WTC11 (cell line): ENCODE measurements at regions not wholly inside any gene's neighbourhood (a gene's known extent, or its start where the extent isn't known, plus 50 kb on each side); places are given as distances from the start of the nearest gene placed in this dataset.

ENCODE experiments used
- ATAC-seq: fragments of 200-7000 bp; cut with Tn5 transposase; 2 replicates; pipeline ENCODE4 v1.10.0; 2021; ENCODE audit warnings: mild to moderate bottlenecking, moderate library complexity
- CTCF ChIA-PET: fragments of 300-600 bp; sonication (Branson Sonifier 250); formaldehyde crosslinking; loops from one replicate; lab custom pipeline; 2021; ENCODE audit warnings: antibody characterized with exemption; lab: Charles Lee
- POLR2A ChIA-PET: fragments of 350-600 bp; sonication (Branson Sonifier 250); formaldehyde crosslinking; loops from one replicate; lab custom pipeline; 2021; ENCODE audit warnings: antibody characterized with exemption; lab: Charles Lee
- DNase-seq: peaks from one replicate; pipeline ENCODE4 v3.0.0; 2021; ENCODE audit warnings: low spot score
- H3K27ac Mint-ChIP-seq: 2 replicates; pipeline ENCODE4 v1.8.0; 2021; ENCODE audit warnings: mixed read lengths
- H3K27me3 Mint-ChIP-seq: 2 replicates; pipeline ENCODE4 v1.8.0; 2021; ENCODE audit warnings: low read depth, mild to moderate bottlenecking, moderate library complexity, mixed read lengths
- H3K36me3 Mint-ChIP-seq: 2 replicates; pipeline ENCODE4 v1.8.0; 2021; ENCODE audit warnings: mixed read lengths
- H3K4me1 Mint-ChIP-seq: 2 replicates; pipeline ENCODE4 v1.8.0; 2022; ENCODE audit warnings: mixed read lengths
- H3K4me3 Mint-ChIP-seq: 2 replicates; pipeline ENCODE4 v1.8.0; 2021; ENCODE audit warnings: mild to moderate bottlenecking, moderate library complexity, mixed read lengths
- H3K9me3 Mint-ChIP-seq: 2 replicates; pipeline ENCODE4 v1.8.0; 2021; ENCODE audit warnings: mixed read lengths
- ATF1 ChIP-seq: sonication (generic); formaldehyde crosslinking; IDR thresholded peaks from 2 replicates; pipeline ENCODE4 v1.8.1; 2023; ENCODE audit warnings: mild to moderate bottlenecking, moderate library complexity, missing genetic modification reagents
- ATF6 ChIP-seq: sonication (generic); formaldehyde crosslinking; IDR thresholded peaks from 2 replicates; pipeline ENCODE4 v1.8.1; 2023; ENCODE audit warnings: mild to moderate bottlenecking, missing genetic modification reagents
- CREB1 ChIP-seq: sonication (generic); formaldehyde crosslinking; IDR thresholded peaks from 2 replicates; pipeline ENCODE4 v1.8.0; 2023; ENCODE audit warnings: mild to moderate bottlenecking, missing genetic modification reagents
- ELF4 ChIP-seq: sonication (generic); formaldehyde crosslinking; IDR thresholded peaks from 2 replicates; pipeline ENCODE4 v1.8.1; 2022; ENCODE audit warnings: low read depth, mild to moderate bottlenecking, moderate library complexity, missing genetic modification reagents
- ETV6 ChIP-seq: sonication (generic); formaldehyde crosslinking; IDR thresholded peaks from 2 replicates; pipeline ENCODE4 v1.8.1; 2022; ENCODE audit warnings: mild to moderate bottlenecking, missing genetic modification reagents
- FOXK1 ChIP-seq: sonication (generic); formaldehyde crosslinking; IDR thresholded peaks from 2 replicates; pipeline ENCODE4 v1.8.0; 2022; ENCODE audit warnings: mild to moderate bottlenecking, moderate library complexity, missing genetic modification reagents
- GABPB1 ChIP-seq: sonication (generic); formaldehyde crosslinking; IDR thresholded peaks from 2 replicates; pipeline ENCODE4 v1.8.1; 2023; ENCODE audit warnings: mild to moderate bottlenecking, missing genetic modification reagents
- GRHL2 ChIP-seq: fragments of 250-450 bp; sonication (Bioruptor Pico); IDR thresholded peaks from 2 replicates; pipeline ENCODE4 v1.8.0; 2022; ENCODE audit warnings: mild to moderate bottlenecking, moderate library complexity; ENCODE audit not compliant: insufficient replicate concordance, severe bottlenecking
- IRF2 ChIP-seq: sonication (generic); formaldehyde crosslinking; IDR thresholded peaks from 2 replicates; pipeline ENCODE4 v1.8.0; 2022; ENCODE audit warnings: low read depth, missing genetic modification reagents, borderline replicate concordance
- NFE2L1 ChIP-seq: sonication (generic); formaldehyde crosslinking; IDR thresholded peaks from 2 replicates; pipeline ENCODE4 v1.8.1; 2023; ENCODE audit warnings: missing genetic modification reagents
- NR3C1 ChIP-seq: sonication (generic); formaldehyde crosslinking; conservative IDR thresholded peaks from 2 replicates; pipeline ENCODE4 v1.8.1; 2023; ENCODE audit warnings: low read depth, mild to moderate bottlenecking, missing genetic modification reagents
- RELA ChIP-seq: sonication (generic); formaldehyde crosslinking; IDR thresholded peaks from 2 replicates; pipeline ENCODE4 v1.8.1; 2022; ENCODE audit warnings: missing genetic modification reagents, mild to moderate bottlenecking, borderline replicate concordance
- TEAD1 ChIP-seq: sonication (generic); formaldehyde crosslinking; IDR thresholded peaks from 2 replicates; pipeline ENCODE4 v1.8.0; 2022; ENCODE audit warnings: mild to moderate bottlenecking, missing genetic modification reagents
- ZNF317 ChIP-seq: sonication (generic); formaldehyde crosslinking; IDR thresholded peaks from 2 replicates; pipeline ENCODE4 v1.8.1; 2023; ENCODE audit warnings: low read depth, mild to moderate bottlenecking, moderate library complexity, missing genetic modification reagents, borderline replicate concordance
- ZNF423 ChIP-seq: fragments of 250-450 bp; sonication (Bioruptor Pico); IDR thresholded peaks from 2 replicates; pipeline ENCODE4 v2.1.2; 2022; ENCODE audit warnings: mild to moderate bottlenecking, moderate library complexity
- TF ChIP-seq, protein P1 (sequence below): sonication (generic); formaldehyde crosslinking; IDR thresholded peaks from 2 replicates; pipeline ENCODE4 v1.8.1; 2023; ENCODE audit warnings: mild to moderate bottlenecking, missing genetic modification reagents, borderline replicate concordance
- TF ChIP-seq, protein P2 (sequence below): sonication (generic); formaldehyde crosslinking; IDR thresholded peaks from 2 replicates; pipeline ENCODE4 v1.8.1; 2023; ENCODE audit warnings: mild to moderate bottlenecking, moderate library complexity, missing genetic modification reagents
- TF ChIP-seq, protein P3 (sequence below): sonication (generic); formaldehyde crosslinking; IDR thresholded peaks from 2 replicates; pipeline ENCODE4 v1.8.1; 2023; ENCODE audit warnings: mild to moderate bottlenecking, missing genetic modification reagents, moderate library complexity
- TF ChIP-seq, protein P4 (sequence below): fragments of 250-450 bp; sonication (Bioruptor Pico); IDR thresholded peaks from 2 replicates; pipeline ENCODE4 v1.9.0; 2021; ENCODE audit warnings: mild to moderate bottlenecking

- TF ChIP-seq FOXK1 (CRISPR knock-in tag) (no peak), TEAD1 (CRISPR knock-in tag) (no peak), NFE2L1 (CRISPR knock-in tag) (no peak), IRF2 (CRISPR knock-in tag) (no peak), ATF6 (CRISPR knock-in tag) (no peak), GABPB1 (CRISPR knock-in tag) (no peak), ATF1 (CRISPR knock-in tag) (no peak), NR3C1 (CRISPR knock-in tag) (no peak)
- TF ChIP-seq, protein P1, sequence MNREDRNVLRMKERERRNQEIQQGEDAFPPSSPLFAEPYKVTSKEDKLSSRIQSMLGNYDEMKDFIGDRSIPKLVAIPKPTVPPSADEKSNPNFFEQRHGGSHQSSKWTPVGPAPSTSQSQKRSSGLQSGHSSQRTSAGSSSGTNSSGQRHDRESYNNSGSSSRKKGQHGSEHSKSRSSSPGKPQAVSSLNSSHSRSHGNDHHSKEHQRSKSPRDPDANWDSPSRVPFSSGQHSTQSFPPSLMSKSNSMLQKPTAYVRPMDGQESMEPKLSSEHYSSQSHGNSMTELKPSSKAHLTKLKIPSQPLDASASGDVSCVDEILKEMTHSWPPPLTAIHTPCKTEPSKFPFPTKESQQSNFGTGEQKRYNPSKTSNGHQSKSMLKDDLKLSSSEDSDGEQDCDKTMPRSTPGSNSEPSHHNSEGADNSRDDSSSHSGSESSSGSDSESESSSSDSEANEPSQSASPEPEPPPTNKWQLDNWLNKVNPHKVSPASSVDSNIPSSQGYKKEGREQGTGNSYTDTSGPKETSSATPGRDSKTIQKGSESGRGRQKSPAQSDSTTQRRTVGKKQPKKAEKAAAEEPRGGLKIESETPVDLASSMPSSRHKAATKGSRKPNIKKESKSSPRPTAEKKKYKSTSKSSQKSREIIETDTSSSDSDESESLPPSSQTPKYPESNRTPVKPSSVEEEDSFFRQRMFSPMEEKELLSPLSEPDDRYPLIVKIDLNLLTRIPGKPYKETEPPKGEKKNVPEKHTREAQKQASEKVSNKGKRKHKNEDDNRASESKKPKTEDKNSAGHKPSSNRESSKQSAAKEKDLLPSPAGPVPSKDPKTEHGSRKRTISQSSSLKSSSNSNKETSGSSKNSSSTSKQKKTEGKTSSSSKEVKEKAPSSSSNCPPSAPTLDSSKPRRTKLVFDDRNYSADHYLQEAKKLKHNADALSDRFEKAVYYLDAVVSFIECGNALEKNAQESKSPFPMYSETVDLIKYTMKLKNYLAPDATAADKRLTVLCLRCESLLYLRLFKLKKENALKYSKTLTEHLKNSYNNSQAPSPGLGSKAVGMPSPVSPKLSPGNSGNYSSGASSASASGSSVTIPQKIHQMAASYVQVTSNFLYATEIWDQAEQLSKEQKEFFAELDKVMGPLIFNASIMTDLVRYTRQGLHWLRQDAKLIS (CRISPR knock-in tag) = no peak
- TF ChIP-seq, protein P2, sequence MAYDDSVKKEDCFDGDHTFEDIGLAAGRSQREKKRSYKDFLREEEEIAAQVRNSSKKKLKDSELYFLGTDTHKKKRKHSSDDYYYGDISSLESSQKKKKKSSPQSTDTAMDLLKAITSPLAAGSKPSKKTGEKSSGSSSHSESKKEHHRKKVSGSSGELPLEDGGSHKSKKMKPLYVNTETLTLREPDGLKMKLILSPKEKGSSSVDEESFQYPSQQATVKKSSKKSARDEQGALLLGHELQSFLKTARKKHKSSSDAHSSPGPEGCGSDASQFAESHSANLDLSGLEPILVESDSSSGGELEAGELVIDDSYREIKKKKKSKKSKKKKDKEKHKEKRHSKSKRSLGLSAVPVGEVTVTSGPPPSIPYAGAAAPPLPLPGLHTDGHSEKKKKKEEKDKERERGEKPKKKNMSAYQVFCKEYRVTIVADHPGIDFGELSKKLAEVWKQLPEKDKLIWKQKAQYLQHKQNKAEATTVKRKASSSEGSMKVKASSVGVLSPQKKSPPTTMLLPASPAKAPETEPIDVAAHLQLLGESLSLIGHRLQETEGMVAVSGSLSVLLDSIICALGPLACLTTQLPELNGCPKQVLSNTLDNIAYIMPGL (CRISPR knock-in tag) = no peak
These were observed 1290.1 kb downstream of the PCDH7 start (continued) for GRCh38 chr4:32010221-32010620.

DNA sequence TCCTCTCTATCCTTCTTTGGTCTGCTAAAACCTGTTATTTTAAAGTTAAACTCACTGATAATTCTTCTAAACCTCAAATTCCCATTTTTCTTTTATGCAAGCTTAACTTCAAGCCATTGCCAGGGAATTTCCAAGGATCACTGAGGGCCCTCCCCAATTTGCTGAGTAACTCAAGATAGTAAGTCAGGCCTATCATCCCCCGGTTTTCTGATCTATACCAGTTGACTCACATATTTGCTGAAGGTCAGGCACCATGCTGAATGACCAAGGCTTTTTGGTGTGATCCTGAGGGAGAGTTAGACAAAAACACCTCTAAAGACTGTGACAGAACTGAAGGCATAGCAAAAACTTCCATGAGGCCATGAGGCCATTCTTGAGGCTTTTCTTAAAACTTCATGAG lies 1301.9 kb downstream of the PCDH7 start:
- ChIA-PET CTCF (interaction anchor here (0.7 kb wide), 1 partner anchor 58 kb away, joined by 4 read pairs; no protein-coding TSS in a partner anchor), POLR2A (no interaction called here)
- no peak for ATAC-seq

DNA sequence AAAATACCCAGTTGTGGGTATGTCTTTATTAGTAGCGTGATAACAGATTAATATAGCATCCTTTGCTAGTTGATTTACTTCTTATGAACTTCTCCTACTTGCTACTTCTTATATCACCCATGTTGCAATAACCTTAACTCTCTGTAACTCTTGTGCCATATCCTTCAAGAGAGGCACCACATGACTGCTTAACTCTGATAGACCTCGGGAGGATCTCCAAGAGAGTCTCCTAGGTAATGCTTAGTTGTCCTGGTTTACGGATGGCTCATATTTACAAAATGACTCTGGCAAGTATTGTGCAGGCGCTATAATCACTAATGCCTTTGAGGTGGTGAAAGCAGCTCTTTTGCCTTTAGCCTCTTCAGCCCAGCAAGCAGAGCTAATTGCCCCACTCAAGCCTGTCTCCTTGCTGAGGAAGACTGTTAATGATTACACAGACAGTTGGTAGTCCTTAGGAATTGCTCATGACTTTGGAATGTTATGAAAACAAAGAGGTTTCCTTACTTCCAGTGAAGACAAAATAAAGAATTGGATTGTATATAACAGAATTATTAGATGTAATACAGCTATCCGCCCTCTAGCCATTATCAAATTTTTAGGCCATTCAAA lies 1305.8 kb downstream of the PCDH7 start:
- Mint-ChIP-seq H3K4me3 (no peak overlapping the region), H3K27ac (no peak overlapping the region), H3K27me3 (peaks cover 3% of the 10 kb centered on the region; the same call in 1 of the 2 replicates), H3K4me1 (peaks cover 28% of the 10 kb centered on the region), H3K36me3 (peaks cover 24% of the 10 kb centered on the region), H3K9me3 (peaks cover 25% of the 10 kb centered on the region)
- no peak for DNase-seq
- ATAC-seq = peak; percentile 39; the same call in 1 of the 2 replicates
- TF ChIP-seq FOXK1 (CRISPR knock-in tag) (no peak), RELA (CRISPR knock-in tag) (no peak), GRHL2 (CRISPR knock-in tag) (no peak), ETV6 (CRISPR knock-in tag) (no peak), ELF4 (CRISPR knock-in tag) (no peak), NFE2L1 (CRISPR knock-in tag) (no peak), CREB1 (CRISPR knock-in tag) (no peak), NR3C1 (CRISPR knock-in tag) (no peak), TEAD1 (CRISPR knock-in tag) (no peak), ZNF423 (CRISPR knock-in tag) (no peak), ZNF317 (CRISPR knock-in tag) (no peak)
- ChIA-PET POLR2A (no interaction called here), CTCF (no interaction called here)

More for the DNA sequence above, 1301.9 kb downstream of the PCDH7 start:
- no peak for DNase-seq
- TF ChIP-seq, protein P3, sequence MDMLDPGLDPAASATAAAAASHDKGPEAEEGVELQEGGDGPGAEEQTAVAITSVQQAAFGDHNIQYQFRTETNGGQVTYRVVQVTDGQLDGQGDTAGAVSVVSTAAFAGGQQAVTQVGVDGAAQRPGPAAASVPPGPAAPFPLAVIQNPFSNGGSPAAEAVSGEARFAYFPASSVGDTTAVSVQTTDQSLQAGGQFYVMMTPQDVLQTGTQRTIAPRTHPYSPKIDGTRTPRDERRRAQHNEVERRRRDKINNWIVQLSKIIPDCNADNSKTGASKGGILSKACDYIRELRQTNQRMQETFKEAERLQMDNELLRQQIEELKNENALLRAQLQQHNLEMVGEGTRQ (CRISPR knock-in tag) = no peak
- TF ChIP-seq, protein P4, sequence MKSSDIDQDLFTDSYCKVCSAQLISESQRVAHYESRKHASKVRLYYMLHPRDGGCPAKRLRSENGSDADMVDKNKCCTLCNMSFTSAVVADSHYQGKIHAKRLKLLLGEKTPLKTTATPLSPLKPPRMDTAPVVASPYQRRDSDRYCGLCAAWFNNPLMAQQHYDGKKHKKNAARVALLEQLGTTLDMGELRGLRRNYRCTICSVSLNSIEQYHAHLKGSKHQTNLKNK = no peak
- TF ChIP-seq, all 79 proteins: peak for 0
- peaks cover 24% of the 10 kb centered on the region for H3K36me3 Mint-ChIP-seq
- H3K4me1 Mint-ChIP-seq = peaks cover 28% of the 10 kb centered on the region
- H3K4me3 Mint-ChIP-seq = no peak overlapping the region
- no peaks in the 10 kb centered on the region for H3K27me3 Mint-ChIP-seq
- peaks cover 25% of the 10 kb centered on the region for H3K9me3 Mint-ChIP-seq
- H3K27ac Mint-ChIP-seq = no peak overlapping the region
